Right ventricle myocardium superior (tissue), 1 donor: ENCODE measurements at regions not wholly inside any gene's neighbourhood (a gene's known extent, or its start where the extent isn't known, plus 50 kb on each side); places are given as distances from the start of the nearest gene placed in this dataset.

Experiments used
- ATAC-seq: fragments of 200-7000 bp; cut with Tn5 transposase; one replicate; pipeline ENCODE4 v1.9.1; 2020; ENCODE audit warnings: mild to moderate bottlenecking; ENCODE audit not compliant: poor library complexity
- DNase-seq: peaks from one replicate; pipeline ENCODE4 v3.0.0-alpha.2; 2020
- intact Hi-C: fragments of 100-400 bp; cut with DNase I; formaldehyde crosslinking; loops from one replicate; pipeline ENCODE4 v1.11.2; 2022
- donor health status: DM: no; HTN: yes; CAD: no; lungs with severe emphysema.

DNA sequence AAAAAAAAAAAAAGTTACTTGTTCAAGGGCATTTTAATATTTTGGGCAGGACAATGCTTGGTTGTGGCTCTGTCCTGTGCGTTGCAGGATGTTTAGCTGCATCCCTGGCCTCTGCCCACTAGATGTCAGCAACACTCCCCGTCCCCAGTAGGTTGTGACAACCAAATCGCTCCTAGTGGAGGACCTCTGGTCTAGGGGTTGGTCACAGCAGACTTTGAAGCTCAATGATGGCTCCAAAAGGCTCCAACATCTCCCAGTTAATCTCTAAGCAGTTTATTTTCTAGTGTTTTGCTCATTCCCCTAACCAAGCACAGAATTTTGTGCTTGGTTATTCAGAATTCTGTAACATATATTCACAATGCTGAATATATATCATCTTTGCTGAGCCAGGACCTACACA, 67.0 kb downstream of the CHRNA1 start:
- DNase-seq (peak; percentile 58), ATAC-seq (peak; percentile 82)
- intact Hi-C loops = no loop called here

GRCh38 chr2:174694920-174695319, 69.4 kb downstream of the CHRNA1 start:
- no peak for DNase-seq
- intact Hi-C loops = no loop called here
- ATAC-seq = no peak

DNA sequence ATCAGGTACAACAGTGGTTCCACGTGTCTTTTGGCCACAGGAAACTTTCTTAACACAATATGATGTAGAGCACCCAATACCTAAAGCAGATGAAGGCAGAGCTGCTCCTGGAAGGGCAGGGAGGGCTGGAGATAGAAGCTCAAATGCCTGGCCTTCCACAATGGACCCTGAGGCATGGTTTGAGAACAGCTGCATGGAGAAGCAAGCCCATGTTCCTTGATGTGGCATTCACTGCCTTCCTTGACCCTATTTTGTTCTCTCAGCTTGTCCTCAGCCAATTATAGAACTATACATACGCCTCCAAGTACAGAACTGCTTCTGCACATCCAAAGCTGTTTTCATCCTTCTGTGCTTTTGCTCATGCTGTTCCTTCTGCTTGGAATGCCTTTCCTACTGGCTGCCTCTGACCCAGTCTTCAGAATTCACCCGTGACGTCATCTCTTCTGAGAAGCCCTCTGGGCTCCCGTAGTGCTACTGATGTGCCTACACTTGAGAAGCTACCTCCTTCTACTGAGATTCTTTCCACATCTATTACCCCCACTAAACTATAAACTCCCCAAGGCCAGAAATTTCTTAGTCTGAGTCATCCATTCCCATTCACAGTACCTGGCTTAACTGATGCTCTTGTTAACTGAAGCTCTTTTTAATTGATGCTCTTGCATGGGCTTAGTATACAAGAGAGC, 69.9 kb downstream of the CHRNA1 start:
- DNase-seq (no peak), ATAC-seq (no peak)
- intact Hi-C loops = no loop called here

DNA sequence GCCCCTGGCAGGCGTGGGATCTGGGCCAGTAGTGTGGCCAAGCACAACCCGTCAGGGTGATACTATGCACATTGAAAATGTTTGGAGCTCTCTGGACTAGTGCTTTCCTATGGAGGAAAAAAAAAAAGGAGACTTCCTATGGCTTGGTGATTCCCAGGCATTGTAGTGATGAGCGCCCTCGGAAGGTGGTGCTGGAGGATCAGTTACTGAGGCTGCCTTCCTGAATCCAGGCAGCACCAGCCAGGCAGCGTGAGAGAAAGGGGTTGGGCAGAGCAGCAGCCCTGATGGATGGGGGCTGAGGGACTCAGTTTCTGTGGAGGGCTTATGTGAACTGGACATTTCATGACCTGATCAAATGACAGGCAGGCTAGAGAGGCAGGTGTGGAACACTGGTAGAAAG, 70.9 kb downstream of the CHRNA1 start:
- DNase-seq = no peak
- intact Hi-C loops = no loop called here
- no peak for ATAC-seq

DNA sequence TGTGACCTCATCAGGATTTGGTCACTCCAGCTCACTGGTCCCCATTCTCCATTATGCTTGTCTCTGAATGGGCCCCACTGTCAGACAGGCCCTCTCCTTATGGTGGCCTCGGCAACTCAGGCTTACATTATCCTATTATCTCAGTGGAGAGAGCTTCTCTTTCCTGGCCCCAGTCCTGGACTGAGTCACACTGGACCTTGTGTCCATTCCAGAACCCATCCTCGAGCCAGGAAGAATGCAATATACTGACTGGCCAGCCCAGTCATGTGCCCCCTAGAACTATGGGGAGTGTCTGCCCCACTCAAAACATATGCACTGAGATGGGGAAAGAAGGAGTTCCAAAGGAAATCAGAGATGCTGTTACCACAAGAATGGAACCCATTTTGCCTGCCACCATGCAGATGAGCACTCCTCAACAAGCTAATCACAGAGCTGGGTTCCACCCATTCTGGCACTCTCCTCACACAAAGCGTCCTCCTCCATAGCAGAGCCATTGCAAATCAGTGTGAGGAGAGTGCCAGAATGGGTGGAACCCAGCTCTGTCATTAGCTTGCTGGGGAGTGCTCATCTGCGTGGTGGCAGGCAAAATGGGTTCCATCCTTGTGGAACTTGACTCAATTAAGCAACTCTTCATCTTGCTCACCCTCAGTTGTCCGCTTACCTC, 71.9 kb downstream of the CHRNA1 start:
- no peak for ATAC-seq
- intact Hi-C loops = no loop called here
- DNase-seq = no peak

- no peak for ATAC-seq
- intact Hi-C loops = no loop called here
- DNase-seq = no peak
Measured at GRCh38 chr2:174691201-174691779, 73.0 kb downstream of the CHRNA1 start.

- DNase-seq = no peak
- ATAC-seq = no peak
- intact Hi-C loops = no loop called here
Measured at GRCh38 chr2:174690026-174690425, 74.2 kb downstream of the CHRNA1 start.

GRCh38 chr2:174688079-174688478, 76.2 kb downstream of the CHRNA1 start:
- DNase-seq (no peak), ATAC-seq (peak; percentile 41)
- intact Hi-C loops = loop anchor here (5.0 kb wide), 1 partner anchor 226 kb away; no protein-coding TSS in a partner anchor

DNA sequence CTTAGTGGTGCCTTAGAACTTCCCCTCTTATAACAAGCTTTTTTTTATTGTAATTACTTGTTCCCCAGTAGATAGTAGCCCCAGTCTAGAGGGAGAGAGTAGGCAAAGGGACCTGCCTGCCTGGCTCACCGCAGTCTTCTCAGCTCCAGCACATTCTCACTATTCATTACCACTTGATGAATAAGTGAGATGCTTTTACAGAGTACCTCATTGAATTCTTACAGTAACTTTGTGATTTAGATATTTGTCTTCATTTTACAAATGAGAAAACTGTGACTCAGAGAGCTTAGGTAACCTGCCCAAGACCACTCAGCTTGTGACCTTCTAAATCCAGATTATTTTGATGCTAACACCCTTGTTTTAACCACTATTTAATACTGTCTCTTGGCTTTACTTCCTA, 77.8 kb downstream of the CHRNA1 start:
- intact Hi-C loops = loop anchor here (5.0 kb wide), 1 partner anchor 224 kb away; no protein-coding TSS in a partner anchor
- ATAC-seq (no peak), DNase-seq (no peak)

DNA sequence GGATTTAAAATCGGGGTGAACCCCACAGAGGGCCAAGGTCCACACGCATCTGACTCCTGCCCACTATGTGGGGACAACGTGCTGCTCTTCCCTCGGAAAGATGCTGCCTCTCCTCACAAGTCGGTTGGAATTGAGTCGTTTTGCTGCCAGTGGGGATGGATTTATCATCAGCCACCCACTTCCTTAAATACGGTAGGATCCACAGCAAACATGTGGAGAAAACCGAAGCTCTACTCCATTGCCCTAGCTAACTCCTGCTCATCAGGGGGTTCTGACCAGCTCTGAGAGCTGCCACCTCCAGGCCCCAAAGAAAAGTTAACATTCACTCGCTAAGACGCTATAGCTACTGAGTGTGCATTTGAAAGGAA, 80.9 kb downstream of the CHRNA1 start:
- ATAC-seq (peak; percentile 28), DNase-seq (no peak)
- intact Hi-C loops = no loop called here

GRCh38 chr2:174682578-174683391, 81.5 kb downstream of the CHRNA1 start:
- ATAC-seq (peak; percentile 89), DNase-seq (peak; percentile 84)
- intact Hi-C loops = no loop called here

DNA sequence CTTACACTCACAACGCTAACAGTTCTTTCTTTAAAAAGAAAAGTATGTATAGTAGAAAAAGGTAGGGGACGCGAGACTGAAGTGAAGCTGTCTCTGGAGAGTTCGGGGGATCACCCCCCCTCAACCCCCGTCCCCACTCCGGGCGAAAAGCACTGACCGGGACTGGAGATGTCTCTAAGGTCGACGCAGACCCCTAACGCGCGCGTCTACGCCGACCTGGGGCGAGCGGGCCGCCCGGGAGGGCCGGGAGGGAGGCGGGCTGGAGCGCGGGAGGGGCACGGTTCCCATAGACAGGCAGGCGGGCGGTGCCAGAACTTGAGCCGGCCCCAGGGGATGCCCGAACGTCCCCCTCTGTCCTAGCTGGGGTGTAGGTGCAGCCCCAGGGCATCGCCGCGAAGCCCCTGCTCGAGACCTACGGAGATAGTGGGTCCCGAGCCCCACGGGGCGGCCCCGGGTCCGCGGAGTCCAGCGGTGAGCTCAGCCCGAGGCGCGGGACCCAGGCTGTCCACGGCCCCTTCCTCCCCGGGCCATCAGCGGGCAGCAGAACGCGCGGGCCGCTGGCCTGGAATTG, 82.2 kb downstream of the CHRNA1 start:
- ATAC-seq = peak; percentile 68
- intact Hi-C loops = no loop called here
- peak; percentile 66 for DNase-seq

DNA sequence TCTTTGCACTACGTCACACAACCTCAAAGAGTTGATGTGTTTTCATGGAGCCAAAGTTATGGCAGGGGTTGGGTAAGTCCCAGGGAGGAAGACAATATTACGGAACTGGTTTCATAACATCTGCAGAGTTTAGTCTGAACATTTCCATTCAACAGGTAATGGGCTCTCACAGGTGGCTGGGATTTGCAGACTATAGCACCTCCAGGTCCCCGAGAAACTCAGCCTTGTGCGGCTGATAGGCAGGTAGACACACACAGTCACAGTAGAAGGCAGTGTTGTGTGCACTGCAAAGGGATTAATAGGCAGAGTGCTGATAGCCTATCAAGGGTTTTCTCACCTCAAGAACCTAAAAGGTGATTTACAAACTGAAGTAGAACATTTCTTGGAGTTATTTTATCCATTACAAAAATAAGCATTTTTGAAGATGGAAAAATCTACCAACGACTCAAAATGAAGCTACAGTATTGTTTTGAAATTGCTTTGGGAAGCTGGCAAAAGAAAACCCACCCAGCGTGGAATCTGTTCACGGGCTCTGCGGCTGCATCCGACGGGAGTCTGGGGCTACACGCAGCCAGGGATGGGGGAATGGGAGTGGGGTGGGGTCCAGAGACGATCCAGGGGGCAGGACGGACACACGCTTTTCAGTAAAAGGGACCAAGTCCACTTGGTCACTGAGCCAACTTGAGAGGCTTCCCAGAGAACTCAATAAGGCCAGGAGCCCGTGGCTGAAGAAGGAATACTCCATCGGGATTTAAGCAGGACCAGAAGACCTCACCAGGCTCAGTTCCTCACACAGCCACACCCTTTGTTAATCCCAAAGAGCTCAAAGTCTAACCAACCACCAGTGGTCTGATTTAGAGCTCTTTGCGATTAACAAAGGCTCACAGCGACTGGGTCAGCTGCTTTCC, 82.9 kb downstream of the CHRNA1 start:
- ATAC-seq = peak; percentile 47
- no peak for DNase-seq
- intact Hi-C loops = no loop called here

GRCh38 chr2:174680221-174680620, 82.6 kb upstream of the WIPF1 start:
- no peak for DNase-seq
- intact Hi-C loops = no loop called here
- ATAC-seq = no peak

DNA sequence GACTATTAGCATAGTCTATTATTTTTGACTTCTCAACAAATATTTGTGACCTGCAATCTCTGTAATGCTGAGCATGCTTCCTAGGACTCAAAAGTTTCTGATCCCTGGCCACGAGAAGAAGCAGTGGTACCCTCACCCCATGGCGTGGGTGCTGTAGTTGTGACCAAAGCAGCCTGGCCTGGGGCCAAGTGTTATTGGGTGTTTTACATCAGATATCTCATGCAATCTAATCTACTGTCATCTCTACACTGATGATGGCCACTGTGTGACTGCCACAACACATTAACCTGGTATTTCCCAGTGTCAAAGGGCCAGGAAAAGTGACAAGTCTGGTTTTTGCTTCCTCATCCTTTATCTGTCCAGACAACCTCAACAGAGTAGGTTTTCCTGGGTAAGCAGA, 80.8 kb upstream of the WIPF1 start:
- DNase-seq (no peak), ATAC-seq (no peak)
- intact Hi-C loops = no loop called here

GRCh38 chr2:174675615-174676014, 78.0 kb upstream of the WIPF1 start:
- ATAC-seq (no peak), DNase-seq (no peak)
- intact Hi-C loops = no loop called here

DNA sequence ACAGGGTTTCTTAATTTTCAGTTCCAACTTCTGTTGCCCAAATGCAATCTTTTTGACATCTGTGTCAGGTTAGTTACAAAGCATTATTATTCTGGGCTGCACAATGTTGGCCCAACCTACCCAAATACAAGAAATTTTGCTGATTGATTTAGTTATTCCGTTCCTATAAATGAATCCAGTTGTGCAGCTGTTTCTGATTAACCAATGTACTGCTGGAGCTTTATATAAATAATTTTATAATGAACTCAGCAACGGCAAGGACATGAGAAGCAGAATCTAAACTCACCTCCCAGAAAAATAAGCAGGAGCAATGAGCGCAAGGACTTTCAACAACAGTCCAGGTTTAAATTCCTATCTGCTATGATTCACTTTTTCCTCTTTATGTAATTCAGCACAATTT, 76.3 kb upstream of the WIPF1 start:
- DNase-seq (no peak), ATAC-seq (no peak)
- intact Hi-C loops = no loop called here

GRCh38 chr2:174673440-174673839, 75.8 kb upstream of the WIPF1 start:
- intact Hi-C loops = no loop called here
- DNase-seq (no peak), ATAC-seq (no peak)
